Ascending aorta (tissue), 2 donors: ENCODE measurements at regions not wholly inside any gene's neighbourhood (a gene's known extent, or its start where the extent isn't known, plus 50 kb on each side); places are given as distances from the start of the nearest gene placed in this dataset.

Experiments
- DNase-seq, 2 donors: peaks; one replicate each; pipeline ENCODE4 v3.0.0-alpha.2; 2019; ENCODE audit warnings: low spot score in 2 of 2
- H3K27ac ChIP-seq, 2 donors: fragments of 200-600 bp; sonication (generic); one replicate each; pipeline ENCODE4 v1.5.1; 2016 to 2017; ENCODE audit warnings: mild to moderate bottlenecking in 1 of 2
- H3K27me3 ChIP-seq: fragments of 200-600 bp; sonication (generic); one replicate; pipeline ENCODE4 v1.5.1; 2017
- H3K36me3 ChIP-seq, 2 donors: fragments of 200-600 bp; sonication (generic); one replicate each; pipeline ENCODE4 v1.5.1; 2016
- H3K4me1 ChIP-seq, 2 donors: fragments of 200-600 bp; sonication (generic); one replicate each; pipeline ENCODE4 v1.5.1; 2016 to 2017; ENCODE audit warnings: mild to moderate bottlenecking in 1 of 2
- H3K4me3 ChIP-seq, 2 donors: fragments of 200-600 bp; sonication (generic); one replicate each; pipeline ENCODE4 v1.5.1; 2016 to 2017; ENCODE audit warnings: mild to moderate bottlenecking in 1 of 2
- H3K9me3 ChIP-seq, 2 donors: fragments of 200-600 bp; sonication (generic); one replicate each; pipeline ENCODE4 v1.5.1; 2016
- CTCF ChIP-seq, 3 experiments: fragments of 200-600 bp in 2 of 3; fragments of 450-650 bp in 1 of 3; sonication (generic) in 2 of 3; IDR thresholded peaks; one replicate each; pipeline ENCODE4 v1.5.1; 2016 to 2019; ENCODE audit warnings: antibody characterized with exemption in 3 of 3, mild to moderate bottlenecking in 1 of 3, moderate library complexity in 1 of 3
- intact Hi-C: fragments of 100-400 bp; cut with DNase I; formaldehyde crosslinking; loops from one replicate; pipeline ENCODE4 v1.15.1; 2023

- H3K27me3 ChIP-seq: no peaks in the 10 kb centered on the region
- no peak overlapping the region for H3K4me3 ChIP-seq
- intact Hi-C loops: no loop called here
- no peaks in the 10 kb centered on the region for H3K4me1 ChIP-seq
- no peaks in the 10 kb centered on the region for H3K9me3 ChIP-seq
- no peak overlapping the region for H3K27ac ChIP-seq
- TF ChIP-seq CTCF (IDR thresholded peaks at IDR 0.05): no peak
- no peaks in the 10 kb centered on the region for H3K36me3 ChIP-seq
- no peak for DNase-seq
These were observed 125.0 kb upstream of the TLE4 start for GRCh38 chr9:79446523-79447307.

GRCh38 chr9:79447308-79447605 is 124.5 kb upstream of the TLE4 start:
- intact Hi-C loops: no loop called here
- no peaks in the 10 kb centered on the region for H3K4me1 ChIP-seq
- no peak overlapping the region for H3K27ac ChIP-seq
- TF ChIP-seq CTCF (IDR thresholded peaks at IDR 0.05): no peak
- no peak overlapping the region for H3K4me3 ChIP-seq
- no peaks in the 10 kb centered on the region for H3K36me3 ChIP-seq
- peaks cover 0 to 3% of the 10 kb centered on the region in 2 donors for H3K9me3 ChIP-seq
- DNase-seq: no peak
- H3K27me3 ChIP-seq: no peaks in the 10 kb centered on the region

DNA sequence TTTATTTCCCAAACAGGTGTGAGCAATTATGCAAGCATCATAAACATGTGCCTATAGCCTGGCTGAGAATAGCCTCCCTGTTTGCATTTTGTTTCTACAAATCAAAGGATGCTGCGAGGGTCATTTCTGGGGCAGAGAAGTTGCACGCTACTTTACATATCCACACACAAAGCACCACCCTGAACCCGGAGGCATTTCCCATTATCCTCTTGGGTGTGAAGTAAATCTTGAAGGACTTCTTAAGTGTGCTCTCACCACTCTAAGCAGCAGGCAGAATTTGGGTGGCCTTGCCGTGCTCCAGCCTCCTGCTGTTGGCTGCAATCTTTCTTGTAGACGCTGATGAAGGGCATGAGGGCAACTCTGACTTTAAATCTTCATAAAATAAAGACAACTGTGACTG is 124.0 kb upstream of the TLE4 start:
- Histone ChIP-seq H3K27ac (no peak overlapping the region), H3K9me3 (peaks cover 0 to 8% of the 10 kb centered on the region in 2 donors), H3K4me3 (no peak overlapping the region), H3K27me3 (no peaks in the 10 kb centered on the region), H3K4me1 (no peaks in the 10 kb centered on the region), H3K36me3 (no peaks in the 10 kb centered on the region)
- DNase-seq: no peak
- intact Hi-C loops: no loop called here
- TF ChIP-seq CTCF (IDR thresholded peaks at IDR 0.05): no peak

- Histone ChIP-seq H3K4me1 (no peaks in the 10 kb centered on the region), H3K9me3 (peaks cover 0 to 10% of the 10 kb centered on the region in 2 donors), H3K4me3 (no peak overlapping the region), H3K27me3 (no peaks in the 10 kb centered on the region), H3K27ac (no peak overlapping the region), H3K36me3 (no peaks in the 10 kb centered on the region)
- no peak for DNase-seq
- no peak for TF ChIP-seq CTCF (IDR thresholded peaks at IDR 0.05)
- intact Hi-C loops: no loop called here
These were observed 119.5 kb upstream of the TLE4 start for GRCh38 chr9:79452265-79452664.

DNA sequence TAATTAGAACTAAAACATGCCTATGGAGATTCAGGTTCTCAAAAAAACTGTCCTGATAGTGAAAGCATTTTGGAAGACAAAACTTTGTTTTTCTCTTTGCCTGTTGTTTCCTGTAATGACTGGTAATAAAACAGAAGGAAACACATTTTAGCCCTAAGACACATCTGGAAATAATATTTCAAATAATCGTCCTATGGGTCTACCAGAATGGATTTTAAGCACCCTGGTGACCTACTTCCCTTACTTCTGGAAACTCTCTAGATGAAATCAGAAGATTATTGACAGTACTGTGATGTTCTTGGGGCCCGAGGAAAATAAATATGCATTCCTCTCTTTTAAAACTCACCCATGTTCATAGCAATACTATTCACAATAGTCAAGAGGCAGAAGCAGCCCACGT is 110.1 kb upstream of the TLE4 start:
- H3K27me3 ChIP-seq: no peaks in the 10 kb centered on the region
- DNase-seq: no peak
- H3K36me3 ChIP-seq: no peaks in the 10 kb centered on the region
- no peak overlapping the region for H3K27ac ChIP-seq
- TF ChIP-seq CTCF (IDR thresholded peaks at IDR 0.05): no peak
- no peak overlapping the region for H3K4me3 ChIP-seq
- H3K4me1 ChIP-seq: no peaks in the 10 kb centered on the region
- intact Hi-C loops: no loop called here
- H3K9me3 ChIP-seq: no peaks in the 10 kb centered on the region

GRCh38 chr9:79465156-79465555 is 106.6 kb upstream of the TLE4 start:
- no peak for TF ChIP-seq CTCF (IDR thresholded peaks at IDR 0.05)
- no peak for DNase-seq

More at GRCh38 chr9:79465156-79465555, 106.6 kb upstream of the TLE4 start:
- Histone ChIP-seq H3K27me3 (no peaks in the 10 kb centered on the region), H3K36me3 (no peaks in the 10 kb centered on the region), H3K4me3 (no peak overlapping the region), H3K27ac (no peak overlapping the region), H3K9me3 (no peaks in the 10 kb centered on the region), H3K4me1 (no peaks in the 10 kb centered on the region)
- intact Hi-C loops: no loop called here
